ENCODE measurements at regions not wholly inside any gene's neighbourhood (a gene's known extent, or its start where the extent isn't known, plus 50 kb on each side); places are given as distances from the start of the nearest gene placed in this dataset.

DNA sequence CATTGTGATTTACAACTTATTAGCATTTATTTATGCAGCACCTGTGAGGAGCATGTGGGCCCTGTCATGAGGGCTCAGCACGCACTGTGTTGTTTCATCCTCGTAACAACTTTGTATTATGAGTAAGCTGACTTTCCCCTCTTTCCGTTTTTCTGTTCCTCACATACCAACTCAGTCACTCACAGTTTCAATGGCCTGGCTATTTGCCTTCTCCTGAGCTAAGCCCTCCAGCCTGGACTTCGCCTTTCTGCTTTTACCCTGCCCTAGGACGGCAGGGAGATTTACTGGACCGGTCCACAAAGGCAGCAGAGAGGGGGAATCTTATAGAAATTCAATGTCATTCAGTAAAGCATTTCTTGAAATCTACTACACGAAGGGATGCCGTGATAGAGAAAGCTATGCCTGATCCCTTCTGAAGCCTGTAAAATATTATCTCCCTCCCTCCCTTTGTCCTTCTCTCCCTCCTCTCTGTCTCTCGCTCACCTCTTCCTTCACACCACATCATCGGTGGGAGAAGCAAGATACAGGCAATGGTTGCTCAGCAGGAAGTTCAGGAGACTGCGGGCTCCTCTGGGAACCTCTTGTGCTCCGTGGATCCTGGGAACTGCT lies 219.2 kb upstream of the TBX3 start:
- DNase-seq (ENCODE audit: low read depth): peak; percentile 89

DNA sequence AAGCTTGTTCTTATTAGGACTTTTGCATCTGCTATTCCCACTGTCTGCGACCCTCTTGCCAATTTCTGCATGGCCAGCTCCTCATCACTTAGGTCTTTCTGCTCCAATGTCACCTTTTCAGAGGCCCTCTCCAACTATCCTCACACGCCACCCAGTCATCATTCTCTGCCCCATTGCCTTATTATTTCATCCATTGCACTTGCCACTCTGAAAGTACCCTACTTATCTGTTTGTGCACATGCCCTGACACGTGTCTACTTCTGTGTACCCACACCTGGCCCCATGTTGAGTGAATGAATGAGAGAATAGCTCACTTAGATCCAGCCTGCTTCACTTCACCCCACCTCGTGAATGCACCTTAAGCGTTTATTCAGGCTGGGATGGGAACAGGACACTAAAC lies 218.7 kb upstream of the TBX3 start:
- DNase-seq (ENCODE audit: low read depth): no peak

DNA sequence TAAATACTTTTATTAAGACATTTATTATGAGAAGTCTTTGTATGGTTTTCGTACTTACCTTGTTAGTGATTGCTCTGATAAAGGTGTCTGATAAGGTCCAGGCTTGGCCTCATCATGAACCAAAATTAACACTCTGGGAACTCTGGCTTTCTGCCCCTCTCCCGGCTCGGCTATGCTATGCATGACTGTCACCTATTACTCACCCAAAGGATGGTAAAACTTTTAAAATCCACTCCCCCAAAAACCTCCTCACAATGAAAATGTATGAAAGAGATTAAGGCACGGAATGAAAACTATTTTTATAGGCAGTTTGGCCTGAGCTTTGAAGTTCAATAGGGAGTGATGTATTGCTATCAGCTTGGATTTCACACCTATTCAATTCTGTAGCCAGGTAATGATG lies 217.3 kb upstream of the TBX3 start:
- DNase-seq (ENCODE audit: low read depth): no peak

DNA sequence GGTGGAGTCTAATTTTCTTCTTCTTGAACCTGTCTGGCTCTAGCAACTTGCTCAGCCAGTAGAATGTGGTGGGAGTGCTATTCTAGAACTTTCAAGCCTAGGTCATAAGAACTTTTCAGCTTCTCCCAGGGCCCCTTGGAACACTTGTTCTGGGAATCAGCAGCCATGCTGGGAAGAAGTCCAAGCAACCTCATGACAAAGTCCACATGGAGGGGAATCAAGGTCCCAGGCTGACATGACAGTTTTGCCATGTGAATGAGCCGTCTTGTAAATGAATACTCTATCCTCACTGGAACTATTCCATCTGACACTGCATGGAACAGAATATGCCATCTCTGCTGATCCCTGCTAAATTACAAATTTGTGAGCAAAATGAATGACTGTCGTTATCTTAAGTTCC lies 214.2 kb upstream of the TBX3 start:
- no peak for DNase-seq (ENCODE audit: low read depth)

DNA sequence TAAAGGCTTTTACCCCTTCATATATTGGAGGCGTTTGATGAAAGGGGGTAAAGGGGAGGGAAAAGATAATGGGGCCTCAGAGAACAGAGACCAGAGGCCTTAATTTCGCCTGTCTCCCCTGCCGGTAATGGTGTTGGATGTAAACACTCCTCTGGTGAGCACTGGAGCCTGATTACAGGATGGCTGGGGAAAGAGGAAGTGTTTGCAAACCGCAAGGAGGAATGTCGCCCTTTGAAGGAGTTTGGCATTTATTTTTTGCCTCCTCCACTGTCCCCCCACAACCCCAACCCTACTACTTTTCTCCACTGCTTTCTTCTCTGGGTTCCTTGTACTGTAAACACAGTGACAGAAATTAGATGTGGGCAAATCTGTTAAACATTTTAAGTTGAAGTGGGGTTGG lies 211.9 kb upstream of the TBX3 start:
- peak; percentile 16 for DNase-seq (ENCODE audit: low read depth)

DNA sequence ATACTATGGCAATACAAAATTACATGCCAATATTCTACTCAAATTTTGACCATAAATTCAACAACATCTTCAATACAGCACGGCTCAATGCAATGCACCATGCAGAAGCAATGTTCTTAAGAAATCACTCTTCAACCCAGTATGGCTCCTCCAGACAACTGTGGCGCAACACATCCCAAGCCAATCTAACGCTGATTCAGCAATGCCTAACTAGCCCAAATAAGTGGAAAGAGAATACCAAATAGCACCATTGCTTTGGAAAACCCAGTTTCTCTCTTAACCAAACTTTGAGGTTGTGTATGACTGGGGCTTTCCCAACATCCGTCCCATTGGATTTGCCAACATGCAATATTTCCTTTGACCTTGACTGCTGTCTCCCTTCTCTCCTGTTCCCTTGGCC lies 211.1 kb upstream of the TBX3 start:
- DNase-seq (ENCODE audit: low read depth): no peak

DNA sequence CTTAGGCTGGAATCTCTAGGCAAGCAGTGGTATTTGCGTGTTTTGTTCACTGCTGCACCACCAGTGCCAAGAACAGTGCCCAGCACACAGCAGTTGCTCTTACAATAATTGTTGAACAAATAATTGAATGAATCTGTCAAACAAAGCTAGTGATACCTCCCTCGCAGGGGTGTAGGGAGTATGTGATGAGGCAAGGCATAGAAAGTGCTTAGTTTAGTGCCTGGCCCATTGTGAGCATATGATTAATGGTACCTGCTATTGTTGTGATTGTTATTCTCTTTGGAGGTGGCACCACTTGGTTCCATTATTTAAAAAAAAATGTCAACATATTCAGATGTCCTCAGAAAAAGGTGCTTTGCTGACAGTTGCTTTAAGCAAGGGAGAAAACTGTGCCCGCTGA lies 210.1 kb upstream of the TBX3 start:
- no peak for DNase-seq (ENCODE audit: low read depth)

DNA sequence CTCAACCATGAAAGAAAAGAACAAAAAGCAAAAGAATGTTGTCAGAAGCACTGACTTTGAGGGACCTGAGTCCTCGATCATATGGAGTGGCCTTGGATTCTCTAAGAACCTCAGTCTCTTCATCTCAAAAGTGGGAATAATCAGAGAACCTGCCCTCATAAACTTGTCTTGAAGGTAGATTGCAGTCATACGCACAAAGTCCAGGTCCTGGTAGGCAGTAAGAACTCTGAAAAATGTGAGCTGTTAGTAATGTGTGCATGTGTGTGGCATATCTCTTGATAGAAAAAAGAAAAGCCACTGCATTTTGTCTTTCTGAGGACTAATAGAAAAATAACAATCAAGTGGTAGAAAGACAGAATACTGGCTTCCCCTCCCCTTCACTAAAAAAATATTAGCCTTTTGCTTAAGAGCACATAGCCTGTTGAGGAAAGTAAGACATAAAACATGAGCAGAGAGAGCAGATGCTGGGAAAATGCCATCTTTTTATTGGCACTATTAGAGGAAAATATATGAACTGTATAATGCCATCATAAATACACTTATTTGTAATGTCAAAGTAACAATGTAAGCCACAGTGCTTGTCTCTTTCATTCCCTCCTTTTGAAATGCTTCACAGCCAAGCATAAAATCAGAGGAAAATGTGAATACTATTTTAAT lies 205.1 kb upstream of the TBX3 start:
- DNase-seq (ENCODE audit: low read depth): no peak

DNA sequence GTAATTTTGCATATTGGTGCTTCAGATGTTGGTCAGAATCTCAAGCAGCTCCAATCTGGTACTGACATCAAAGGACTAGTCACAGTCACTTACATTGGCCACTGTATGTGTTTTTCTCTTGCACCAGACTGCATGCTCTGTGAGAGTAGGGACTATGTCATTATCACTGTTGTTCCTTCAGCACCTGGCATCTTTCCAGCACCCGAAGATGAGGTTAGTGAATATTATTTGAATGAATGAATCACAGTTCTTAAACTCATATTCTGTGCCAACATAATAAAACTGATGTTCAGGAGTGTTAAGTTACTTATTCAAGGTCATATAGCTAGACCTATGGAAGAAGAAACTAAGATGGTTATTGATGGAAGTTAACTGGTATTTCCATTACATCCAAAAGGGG lies 204.5 kb upstream of the TBX3 start:
- peak; percentile 71 for DNase-seq (ENCODE audit: low read depth)

DNA sequence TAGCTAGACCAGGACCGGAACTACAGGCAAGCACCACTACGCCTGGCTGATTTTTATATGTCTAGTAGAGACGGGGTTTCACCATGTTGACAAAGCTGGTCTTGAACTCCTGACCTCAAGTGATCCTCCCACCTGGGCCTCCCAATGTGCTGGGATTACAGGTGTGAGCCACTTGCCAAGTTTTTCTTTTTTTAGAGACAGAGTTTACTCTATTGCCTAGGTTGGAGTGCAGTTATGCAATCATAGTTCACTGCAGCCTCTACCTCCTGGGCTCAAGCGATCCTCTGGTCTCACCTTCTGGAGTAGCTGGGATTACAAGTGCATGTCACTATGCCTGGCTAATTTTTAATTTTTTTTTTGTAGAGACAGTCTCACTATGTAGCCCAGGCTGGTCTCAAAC lies 201.5 kb upstream of the TBX3 start:
- no peak for DNase-seq (ENCODE audit: low read depth)

DNA sequence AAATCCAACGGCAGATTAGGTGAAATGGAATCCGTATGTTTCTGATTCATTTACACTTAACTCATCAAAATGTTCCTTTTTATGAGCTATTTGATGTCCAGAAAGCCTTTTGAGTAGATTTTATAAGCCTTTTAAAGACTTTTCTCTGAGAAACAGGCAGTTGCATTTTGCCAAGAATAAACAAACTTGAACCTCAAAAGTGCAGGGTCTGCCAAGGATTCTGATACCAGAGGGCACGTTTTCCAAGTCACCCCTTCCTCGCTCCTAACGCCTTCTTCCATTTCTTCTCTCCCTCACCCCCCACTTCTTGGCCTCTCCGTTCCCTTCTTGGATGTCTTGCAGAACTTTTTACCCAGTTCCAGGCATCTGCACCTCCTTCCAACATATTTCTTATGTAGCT lies 200.6 kb upstream of the TBX3 start:
- DNase-seq (ENCODE audit: low read depth): no peak

DNA sequence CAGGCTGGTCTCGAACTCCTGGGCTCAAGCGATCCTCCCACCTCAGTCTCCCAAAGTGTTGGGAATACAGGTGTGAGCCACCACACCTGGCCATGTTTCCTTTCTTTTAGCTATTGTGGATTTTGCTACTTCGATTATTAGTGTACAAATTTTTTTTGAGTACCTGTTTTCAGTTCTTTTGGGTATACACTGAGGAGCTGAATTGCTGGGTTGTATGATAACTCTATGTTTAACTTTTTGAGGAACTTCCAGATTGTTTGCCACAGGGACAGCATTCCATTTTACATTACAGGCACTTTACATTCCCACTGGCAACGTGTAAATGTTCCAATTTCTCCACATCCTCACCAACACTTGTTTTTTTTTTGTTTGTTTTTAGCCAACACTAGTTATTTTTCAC lies 198.1 kb upstream of the TBX3 start:
- no peak for DNase-seq (ENCODE audit: low read depth)

DNA sequence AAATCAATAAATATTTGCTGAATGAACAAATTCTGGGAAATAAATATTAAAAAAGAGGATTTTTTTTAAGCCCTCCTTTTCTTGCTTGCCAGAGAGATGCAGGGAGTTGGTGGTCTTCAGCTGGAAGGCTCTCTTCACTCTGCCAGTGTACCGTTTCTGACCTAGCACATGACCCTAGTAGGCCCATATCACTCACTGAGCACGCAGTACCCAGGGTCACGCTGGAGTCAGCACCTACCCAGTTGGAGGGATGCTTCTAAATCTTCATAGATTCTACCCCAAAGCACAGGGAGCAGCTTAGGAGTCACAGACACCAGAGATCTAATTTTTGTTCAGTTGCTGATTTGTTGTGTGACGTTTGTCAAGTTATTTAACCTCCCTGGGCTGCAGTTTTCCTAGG lies 195.4 kb upstream of the TBX3 start:
- no peak for DNase-seq (ENCODE audit: low read depth)

DNA sequence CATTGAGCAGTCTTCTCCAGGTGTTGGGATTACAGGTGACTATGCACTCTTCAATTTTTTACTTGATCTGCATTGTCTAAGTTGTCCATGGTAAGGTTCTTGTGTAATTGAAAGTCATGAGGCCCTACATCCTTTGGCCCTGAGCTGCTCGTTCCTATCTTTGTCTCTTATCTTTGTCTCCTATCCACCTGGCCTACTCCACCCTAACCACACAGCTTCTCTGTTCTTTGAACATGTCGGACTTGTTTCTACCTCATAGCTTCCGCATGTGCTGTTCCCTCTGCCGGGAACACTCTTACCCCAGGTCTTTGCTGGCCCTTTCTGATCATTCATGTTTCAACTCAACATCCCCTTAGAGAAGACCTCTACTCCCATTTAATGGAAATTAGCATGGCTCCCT lies 194.8 kb upstream of the TBX3 start:
- DNase-seq (ENCODE audit: low read depth): no peak

DNA sequence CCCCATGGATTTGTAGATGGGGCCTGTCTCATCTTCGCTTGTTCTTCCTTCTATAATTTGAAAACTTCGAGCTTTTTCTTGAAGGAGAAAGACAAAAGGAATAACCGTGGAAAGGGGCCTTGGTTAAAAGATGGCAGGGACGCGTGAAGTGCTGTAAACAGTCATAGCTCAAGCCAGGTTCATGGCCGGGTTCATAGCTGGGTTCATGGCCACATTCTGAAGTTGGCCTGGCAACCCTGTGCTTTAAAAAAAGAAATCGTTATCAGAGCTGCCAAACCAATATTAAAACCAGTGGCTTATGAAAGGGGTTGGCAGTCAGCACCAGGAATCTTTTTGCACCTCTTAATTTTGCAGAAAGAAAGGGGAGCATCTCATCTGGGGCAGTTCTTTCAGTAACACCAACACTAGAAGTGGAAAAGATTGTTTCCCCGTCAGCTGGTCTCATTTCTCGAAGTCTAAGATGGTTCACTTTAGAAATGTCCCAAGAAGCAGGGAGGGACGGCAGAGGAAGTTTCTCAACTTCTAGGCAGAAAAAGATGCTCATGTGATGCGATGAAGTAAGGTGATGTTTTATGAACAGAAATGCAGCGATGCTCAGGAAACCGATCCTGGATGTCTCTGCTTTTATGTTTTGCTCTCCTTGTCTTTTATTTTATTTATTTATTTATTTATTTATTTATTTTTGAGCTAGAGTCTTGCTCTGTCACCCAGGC lies 193.1 kb upstream of the TBX3 start:
- no peak for DNase-seq (ENCODE audit: low read depth)

DNA sequence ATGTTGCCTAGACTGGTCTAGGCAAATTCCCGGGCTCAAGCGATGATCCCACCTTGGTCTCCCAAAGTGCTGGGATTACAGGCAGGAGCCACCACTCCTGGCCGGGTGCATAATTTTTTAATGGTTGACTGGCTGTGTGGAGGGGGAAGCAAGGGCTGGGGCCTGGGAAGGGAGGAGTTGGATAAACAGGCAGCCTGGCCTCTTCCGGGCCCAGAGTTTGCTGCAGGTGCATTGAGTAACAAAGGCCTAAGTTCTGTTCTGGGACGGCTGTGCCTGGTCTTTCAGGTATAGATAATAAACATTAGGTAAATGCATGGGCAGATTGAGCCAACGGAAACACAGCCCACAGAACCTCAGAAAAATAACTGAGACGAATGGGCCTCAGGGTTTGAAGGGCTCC lies 191.3 kb upstream of the TBX3 start:
- DNase-seq (ENCODE audit: low read depth): no peak

DNA sequence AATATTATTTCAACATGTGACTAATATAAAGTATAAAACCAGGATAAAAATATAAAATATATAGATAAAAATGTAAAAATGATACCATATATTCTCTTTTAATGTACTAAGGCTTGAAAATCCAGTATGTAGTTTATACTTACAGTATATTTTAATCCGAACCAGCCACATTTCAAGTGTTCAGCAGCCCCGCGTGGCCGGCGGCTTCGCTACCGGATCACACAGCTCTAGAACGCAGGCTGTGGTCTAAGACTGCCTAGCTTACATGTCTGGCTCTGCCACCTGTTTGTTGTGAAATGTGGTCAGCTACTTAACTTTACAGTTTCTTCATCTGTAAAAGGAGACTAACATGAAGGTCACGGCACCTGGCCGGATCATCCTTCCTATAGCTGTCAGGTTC lies 189.7 kb upstream of the TBX3 start:
- DNase-seq (ENCODE audit: low read depth): no peak

DNA sequence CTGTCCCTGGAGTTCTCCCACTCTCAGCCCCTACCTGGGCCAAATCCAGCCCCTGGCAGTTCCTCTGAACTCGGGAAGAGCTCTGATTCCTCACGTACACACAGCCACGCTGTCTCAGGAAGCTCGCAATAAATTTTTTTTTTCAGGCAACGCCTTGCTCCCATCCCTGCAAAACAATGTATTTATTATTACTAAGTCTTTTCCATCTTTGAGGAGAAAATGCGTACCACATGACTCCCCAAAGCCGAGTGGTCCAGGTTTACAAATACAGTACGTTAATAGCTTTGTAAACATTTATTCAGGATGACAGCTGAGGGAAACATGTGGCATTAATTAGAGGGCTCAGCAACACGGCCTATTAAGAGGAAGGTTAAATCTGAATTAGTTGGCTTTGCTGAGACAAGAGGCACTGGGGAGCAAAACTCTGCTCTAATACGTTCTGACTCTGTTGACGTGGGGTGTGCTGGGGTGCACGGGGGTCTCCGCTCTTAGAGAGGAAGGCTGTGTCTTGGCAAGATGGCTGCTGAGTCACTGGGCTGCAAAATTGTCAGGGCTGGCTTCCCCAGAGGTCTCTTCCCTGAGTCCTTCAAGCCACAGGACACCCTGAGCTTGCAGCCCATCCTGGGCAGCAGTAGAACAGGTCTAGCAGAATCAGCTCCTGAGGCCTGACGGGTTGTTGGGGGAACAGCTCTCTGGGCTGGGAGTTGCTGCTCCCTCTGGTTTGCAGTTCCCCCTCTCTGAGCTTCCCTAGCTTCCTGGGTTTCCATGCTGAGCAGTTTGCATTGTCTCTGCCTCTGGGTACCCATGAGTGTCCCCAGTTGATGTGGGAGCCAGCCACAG lies 185.2 kb upstream of the TBX3 start:
- peak; percentile 34 for DNase-seq (ENCODE audit: low read depth)

DNA sequence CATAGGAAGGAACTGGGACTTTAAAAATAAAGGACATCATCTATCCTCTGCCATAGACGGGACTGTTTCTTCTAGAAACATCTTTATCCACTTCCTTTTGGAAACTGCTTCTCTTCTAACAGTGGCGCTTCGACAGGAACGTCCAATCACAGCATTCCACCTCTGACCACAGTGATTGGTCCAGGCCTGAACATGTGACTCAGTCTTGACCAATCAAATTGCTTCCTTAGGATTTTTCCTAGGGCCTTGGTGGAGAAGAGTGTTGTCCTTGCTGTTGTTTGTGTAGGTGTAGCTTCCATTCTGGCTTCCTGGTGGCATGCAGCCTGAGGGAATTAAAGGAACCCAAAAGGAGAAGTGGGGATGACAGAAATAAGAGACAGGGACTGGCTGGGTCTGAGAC lies 182.4 kb upstream of the TBX3 start:
- no peak for DNase-seq (ENCODE audit: low read depth)

DNA sequence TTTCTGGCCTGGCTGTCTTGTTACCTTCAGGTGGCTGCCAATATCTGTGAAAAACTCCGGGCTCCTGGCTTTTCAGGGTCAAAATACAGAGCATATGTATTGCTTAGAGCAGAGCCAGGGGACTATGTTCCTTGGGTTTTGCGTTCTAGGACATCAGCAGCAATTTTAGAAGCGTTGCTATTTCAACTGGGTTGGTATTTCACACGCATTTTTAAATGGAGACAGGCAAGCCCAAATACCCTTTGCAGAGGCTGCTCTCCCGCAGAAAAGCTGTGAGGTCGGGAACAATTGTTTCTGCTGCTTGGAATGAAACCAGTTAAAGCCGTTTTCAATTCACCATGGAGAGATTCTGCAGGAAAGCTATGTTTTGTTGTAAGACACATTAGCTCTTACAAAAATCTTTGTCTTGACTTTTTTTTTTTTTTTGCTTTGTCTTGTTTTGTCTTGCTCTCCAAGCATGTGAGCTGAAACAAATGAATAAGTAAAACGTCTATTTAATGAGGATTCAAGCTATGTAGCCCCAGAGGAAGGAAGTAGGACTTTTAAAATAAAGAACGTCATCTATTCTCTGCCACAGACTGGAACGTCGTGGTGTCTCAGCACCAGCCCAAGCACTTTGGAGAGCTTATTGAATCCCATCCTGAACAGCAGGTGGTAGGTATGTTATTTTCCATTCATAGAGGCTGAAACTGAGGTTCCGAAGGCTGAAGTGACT lies 181.0 kb upstream of the TBX3 start:
- no peak for DNase-seq (ENCODE audit: low read depth)

DNA sequence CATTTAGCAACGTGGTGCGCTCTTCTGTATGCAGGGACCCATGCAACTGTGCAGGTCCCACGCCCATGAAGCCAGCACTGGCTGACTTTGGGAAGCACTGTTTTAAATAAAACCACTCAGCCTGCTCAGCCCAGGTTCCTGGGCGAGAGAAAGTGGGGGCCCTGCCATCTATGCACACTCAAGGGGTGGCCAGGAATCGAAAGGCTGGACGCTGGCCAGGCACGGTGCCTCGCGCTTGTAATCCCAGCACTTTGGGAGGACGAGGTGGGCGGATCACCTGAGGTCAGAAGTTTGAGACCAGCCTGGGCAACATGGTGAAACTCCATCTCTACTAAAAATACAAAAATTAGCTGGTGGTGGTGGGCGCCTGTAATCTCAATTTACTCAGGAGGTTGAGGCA lies 179.9 kb upstream of the TBX3 start:
- no peak for DNase-seq (ENCODE audit: low read depth)

DNA sequence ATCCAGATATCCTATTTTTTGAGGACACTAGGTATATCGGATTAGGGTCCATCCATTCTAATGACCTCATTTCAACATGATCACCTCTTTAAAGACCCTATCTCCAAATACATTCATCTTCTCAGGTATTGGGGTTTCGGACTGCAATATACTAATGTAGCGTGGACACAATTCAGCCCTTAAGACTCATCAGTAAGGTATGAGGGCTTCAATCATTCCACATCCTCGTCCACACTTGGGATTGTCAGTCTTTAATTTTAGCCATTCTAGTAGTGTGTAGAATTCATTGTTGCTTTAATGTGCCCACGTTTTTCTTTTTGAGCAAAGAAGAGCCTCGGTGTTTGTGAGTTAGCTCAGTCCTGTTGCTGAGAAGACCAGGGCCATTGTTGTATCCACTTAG lies 177.0 kb upstream of the TBX3 start:
- no peak for DNase-seq (ENCODE audit: low read depth)

Data from iris pigment epithelial cell (primary cell).